Ammon's horn (tissue), 1 donor: ENCODE measurements at regions not wholly inside any gene's neighbourhood (a gene's known extent, or its start where the extent isn't known, plus 50 kb on each side); places are given as distances from the start of the nearest gene placed in this dataset.
A peak's percentile ranks its signal among the peaks of the same experiment; 100 is the strongest.

Experiments
- DNase-seq: peaks from one replicate; pipeline ENCODE4 v3.0.0-alpha.2; 2016; ENCODE audit warnings: low spot score

DNA sequence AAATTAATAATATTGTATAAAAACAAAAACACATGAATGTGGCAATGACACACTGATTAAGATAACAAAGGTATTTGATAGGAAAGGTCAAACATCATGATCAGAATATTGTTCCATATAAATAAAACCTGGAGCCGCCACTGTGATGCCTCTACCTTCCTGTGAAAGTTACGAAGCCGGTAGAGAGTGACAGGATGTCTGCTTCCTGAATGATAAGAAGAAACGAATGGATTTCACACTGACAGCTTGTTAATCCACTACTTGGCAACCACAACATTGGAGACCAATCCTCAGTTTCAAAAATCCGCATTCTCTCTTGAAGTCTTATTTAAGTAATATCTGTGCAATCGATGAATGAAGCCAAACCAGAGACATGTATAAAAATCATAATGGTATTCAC is 315.1 kb downstream of the HDGFL1 start:
- DNase-seq: no peak

DNA sequence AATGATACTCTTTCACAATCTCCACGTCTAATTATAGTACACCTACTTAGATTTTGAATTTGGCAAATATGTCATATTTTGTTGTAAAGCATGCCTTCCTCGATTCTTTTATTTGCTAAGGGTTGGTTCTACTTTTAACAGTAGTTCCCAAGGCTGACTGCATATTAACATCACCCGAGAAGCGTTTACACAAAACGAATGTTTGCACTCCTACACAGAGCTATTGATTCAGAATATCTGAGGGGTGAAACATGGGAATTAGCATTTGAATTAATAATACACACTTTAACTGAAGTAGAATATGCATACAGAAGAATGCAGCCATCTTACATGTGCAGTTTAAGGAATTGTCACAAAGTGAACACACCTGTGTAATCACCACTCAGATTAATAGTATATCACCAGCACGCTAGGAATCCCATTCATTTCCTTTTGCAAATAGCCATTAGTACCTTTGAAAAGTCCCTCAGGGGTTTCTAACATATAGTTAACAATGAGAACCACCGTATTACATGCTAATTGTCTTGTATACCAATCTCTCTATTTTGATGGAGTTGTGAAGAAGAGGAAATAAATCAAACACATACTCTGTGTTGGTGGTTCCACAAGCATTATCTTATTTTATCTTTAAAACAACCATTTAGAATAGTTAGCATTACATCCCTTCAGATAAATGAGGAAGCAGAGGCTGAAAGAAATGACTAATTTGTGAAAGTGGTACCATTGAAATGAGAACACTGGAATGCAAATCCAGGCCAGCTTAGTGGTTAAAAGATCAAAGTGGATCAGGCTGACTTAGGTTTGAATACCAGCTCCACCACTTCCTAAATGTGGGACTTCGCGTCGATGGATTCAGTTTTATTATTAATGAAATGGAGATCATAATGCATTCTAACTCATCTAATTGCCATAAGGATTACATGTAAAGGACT is 317.6 kb downstream of the HDGFL1 start:
- no peak for DNase-seq

DNA sequence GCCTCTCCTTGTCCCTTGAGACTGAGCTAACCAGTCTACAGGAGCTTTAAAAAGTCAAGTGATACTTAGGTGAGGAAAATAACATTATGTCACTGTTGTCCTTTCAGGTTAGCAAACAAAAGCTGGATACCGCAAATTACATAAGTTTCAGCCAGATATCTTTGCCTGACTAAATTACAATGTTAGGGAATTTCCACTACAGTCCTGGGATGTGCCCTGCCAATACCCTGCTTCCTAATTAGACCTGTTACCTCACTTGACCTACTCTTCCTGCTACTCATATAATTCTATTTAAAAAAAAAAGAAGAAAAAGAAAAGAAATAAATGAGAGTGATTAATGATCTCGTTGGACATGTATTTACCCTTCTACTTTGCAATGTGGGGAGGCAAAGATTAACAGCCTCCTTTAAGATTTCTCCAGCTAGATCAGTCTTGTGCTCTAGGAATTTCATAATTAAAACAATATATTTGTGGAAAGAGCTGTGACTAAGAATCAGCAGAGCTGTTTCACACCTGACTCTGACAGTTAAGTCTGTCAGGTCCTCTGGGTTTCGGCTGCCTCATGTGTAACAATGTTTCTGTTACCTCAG is 318.9 kb downstream of the HDGFL1 start:
- no peak for DNase-seq

DNA sequence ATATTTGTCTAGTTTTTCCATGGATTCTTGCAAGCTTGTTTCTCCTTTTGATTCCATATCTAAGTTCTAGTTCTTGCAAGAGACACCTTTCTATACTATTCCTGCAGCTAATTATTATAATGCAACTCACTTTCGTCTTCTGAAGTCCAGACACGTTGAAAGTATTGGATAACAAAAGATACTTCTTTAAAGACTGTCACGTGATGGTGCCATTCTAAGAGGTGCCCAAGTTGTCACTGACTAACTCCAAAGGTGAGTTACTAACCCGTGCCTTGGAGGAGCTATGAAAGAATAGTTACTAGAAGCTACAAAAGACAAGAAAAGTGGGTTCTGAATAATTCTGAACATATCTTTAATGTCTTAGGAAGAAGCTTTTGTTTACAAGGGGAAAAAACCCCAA is 322.6 kb downstream of the HDGFL1 start:
- no peak for DNase-seq

DNA sequence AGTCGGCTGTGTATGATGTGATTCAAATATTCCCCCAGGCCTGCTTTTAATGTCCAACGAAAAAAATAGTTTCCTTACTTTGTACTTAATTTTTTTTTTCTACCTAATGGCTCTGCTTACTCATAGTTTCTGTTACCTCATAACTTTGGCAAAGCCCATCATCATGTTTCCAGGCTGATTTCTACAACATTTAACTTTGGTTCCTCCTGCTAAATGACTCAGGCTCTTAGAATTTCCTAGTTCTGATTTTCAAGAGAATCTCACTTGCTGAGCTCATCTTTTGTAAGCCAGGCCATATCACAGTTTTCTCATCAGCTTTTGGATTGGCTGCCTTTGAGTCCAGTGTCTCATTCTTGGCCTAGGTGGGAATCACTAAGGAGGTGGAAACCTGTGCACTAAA is 323.1 kb downstream of the HDGFL1 start:
- no peak for DNase-seq

DNA sequence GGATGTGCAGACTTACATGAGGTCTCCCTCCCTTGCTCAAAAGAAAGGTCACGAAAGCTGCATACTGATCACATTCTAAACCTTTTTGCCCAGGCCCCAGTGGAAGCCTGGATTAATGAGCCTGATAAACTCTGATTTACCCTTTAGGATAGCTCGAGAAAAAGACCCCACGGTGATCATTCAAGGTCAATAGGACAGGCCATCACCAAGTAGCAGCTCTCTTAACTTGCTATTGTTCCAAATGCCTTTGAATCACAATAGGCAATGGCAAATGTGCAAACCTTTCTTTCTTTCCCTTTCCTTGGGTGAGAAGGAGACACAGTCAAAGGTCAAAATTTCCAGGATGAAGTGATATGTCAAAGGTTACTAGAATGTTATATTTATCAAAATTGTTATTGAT is 327.3 kb downstream of the HDGFL1 start:
- no peak for DNase-seq

DNA sequence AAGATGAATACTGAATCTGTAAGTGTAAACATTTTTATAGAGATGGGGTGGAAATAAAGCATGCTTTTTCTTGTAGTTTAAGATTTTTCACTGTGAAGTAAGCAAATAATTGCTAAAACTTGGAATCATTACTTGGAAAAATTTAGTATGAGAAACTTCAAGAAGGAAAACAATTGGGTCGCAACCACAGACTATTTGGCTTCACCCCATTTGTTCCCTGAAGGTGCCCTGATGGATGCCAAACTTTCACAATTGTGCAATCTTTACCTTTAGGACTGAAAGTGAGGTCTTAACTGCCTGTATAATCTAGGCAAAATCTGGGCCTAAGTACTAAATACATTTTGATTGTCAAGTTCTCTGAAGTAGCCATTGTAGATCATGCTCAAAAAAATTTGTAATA is 330.1 kb downstream of the HDGFL1 start:
- no peak for DNase-seq

DNA sequence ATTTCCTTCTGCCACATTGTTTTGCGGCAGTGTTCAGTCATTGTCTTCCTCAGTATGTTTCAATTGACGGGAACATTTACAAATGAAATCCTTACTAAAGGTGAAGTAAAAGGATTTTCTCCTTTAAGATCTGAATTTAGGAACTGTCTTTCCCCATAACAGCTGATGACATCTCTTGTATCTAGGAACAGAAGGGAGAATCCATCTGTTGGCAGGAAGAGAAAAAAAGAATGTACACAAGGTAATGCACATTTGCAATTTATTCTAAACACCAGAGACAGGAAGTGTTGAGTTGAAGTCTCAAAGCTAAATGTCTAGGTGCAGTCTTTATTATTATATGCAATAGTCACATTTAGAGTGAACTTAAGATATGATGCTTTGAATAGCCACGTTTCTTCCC is 334.5 kb downstream of the HDGFL1 start:
- DNase-seq: no peak

DNA sequence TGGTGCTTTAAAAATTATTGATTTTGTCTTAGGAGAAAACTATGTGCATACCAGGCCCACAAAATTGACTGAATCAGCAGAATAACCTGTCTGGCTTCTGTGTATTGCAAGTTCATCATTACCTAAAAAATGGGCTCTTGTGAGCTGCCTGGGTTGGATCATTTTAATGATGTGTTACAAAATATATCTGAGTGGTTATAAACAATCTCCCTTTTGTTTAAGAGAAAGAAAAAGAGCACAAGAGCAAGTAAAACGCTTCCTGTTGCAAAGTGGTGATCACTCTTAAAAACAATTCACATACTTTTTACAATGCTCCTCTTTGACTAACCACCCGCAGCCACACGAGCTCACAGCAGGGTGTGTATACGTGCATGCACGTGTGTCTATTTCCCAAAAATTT is 335.1 kb downstream of the HDGFL1 start:
- DNase-seq: no peak

DNA sequence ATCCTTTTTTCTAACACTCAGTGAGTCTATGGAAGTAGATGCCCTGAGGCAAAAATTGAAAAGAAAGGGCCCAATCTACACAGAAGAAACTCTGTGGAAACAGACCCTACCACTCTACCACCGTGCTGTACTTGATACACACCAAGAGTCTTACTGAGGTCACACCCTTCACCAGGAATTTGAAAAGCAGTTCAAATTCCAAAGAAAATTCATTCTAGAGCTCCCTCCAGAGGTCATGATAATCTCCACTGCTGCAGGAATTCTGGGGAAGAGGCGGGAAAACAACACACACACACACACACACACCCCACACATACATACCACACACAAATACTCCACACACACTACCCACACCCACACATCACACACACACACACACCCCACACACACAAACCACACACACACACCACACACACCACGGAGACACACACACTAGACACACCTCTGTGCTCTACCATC is 336.8 kb downstream of the HDGFL1 start:
- DNase-seq: no peak

DNA sequence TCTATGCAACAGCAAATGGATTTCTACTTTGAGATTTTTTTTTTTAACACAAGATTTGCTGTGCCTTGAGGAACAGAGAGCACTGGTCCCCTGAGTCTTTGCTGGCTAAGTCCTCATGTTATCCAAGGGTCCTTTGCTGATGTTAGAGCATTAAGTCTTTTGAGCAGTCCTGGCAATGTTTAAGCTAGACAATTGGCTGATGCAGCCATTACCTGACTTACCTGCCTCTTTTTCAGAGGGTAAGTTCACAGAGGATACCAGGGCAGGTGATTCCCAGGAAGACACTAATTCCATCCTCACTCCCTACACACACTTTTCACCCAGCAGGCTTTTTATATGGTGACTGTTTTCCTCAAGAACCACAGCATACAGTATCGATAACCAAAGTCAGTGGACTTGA is 337.7 kb downstream of the HDGFL1 start:
- DNase-seq: no peak

DNA sequence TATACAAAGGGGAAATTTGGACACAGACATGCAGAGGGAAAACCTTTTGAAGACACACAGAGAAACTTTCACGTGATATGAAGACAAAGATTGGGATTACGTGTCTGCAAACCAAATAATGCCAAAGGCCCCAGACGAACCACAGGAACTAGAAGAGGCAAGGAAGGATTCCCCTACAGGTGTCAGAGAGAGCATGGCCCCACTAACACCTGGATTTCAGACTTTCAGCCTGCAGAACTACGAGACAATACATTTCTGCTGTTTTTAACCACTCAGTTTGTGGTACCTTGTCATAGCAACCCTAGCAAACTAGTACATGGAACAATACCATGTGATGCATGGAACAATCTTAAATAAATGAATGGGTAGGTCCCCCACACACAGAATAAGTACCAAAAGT is 341.0 kb downstream of the HDGFL1 start:
- DNase-seq: no peak

DNA sequence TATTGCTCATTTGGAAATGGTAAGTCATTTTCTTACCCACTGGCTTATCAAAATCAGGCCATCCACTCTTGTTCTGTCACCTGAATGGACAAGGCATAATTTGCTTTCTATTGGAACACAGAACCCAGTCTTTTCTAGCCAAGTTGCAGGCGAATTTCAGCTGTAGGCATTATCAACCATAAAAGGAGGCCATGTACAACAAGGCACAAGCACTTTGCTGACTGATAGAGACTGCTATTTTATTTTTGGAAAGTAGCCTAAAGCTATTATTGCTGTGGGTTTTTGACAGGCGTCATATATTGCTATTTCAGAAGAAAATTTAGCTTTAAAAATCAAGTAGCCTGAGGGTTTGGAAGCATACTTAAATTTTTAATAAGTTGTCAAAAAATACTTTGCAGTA is 344.2 kb downstream of the HDGFL1 start:
- no peak for DNase-seq

DNA sequence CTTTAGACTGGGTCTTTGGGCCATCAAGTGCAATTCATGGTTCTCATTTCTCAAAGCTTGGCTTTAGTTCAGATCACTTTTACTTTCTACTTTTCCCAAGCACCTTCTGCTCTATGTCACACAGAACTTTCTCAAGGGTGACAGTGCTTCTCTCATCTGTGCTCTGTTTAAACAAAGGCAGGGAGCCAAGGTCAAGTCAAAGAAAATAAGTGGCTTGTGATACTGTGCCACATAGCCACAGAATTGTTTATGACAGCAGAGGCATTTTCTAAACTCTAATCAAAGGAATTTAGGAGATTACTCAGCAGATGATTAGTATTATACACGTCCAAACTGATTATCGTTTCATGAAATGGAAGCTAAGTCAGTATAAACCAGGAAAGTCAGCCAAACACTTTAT is 348.0 kb downstream of the HDGFL1 start:
- no peak for DNase-seq

DNA sequence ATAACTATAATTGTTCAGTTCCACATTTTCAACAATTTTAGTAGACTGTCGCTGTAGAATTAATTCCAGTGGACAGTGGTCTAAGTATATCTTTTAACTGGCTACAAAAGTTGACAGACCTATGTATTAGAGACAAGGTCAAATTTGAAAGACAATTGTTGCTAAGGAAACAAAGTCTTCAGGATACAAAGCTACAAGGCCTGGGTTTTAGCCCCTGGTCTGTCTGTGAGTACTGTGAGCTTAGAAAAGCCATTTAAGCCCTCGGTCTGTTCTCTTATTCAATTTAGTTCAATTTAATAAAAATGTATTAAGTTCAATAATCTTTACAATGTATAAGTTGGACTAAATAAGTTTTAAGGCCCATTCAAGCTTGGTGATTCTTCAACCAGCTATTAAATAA is 352.5 kb downstream of the HDGFL1 start:
- DNase-seq: no peak

DNA sequence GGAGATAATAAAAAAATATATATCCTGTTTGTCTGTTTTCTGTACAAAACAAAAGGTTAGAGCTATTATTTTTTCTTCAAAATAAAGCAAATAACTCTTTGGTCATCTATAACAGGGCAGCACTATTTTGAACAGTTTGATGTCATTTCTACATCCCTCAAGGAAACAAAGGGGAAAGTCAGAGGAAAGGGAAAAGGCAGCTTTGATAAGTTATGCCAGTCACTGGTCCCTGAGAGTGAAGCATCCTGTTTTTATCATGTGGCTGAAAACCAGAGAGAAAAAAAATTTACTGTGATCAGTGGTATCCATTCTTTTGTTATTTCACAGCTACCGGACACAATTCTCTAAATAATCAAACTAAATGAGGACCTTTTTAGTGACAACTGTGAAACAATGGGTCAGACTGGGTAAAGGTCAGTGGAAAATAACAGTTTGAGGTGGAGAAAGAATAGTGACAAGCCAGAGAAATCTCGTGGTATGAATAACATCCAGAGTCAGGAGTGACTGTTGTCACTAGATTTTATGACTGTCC is 356.0 kb downstream of the HDGFL1 start:
- no peak for DNase-seq

DNA sequence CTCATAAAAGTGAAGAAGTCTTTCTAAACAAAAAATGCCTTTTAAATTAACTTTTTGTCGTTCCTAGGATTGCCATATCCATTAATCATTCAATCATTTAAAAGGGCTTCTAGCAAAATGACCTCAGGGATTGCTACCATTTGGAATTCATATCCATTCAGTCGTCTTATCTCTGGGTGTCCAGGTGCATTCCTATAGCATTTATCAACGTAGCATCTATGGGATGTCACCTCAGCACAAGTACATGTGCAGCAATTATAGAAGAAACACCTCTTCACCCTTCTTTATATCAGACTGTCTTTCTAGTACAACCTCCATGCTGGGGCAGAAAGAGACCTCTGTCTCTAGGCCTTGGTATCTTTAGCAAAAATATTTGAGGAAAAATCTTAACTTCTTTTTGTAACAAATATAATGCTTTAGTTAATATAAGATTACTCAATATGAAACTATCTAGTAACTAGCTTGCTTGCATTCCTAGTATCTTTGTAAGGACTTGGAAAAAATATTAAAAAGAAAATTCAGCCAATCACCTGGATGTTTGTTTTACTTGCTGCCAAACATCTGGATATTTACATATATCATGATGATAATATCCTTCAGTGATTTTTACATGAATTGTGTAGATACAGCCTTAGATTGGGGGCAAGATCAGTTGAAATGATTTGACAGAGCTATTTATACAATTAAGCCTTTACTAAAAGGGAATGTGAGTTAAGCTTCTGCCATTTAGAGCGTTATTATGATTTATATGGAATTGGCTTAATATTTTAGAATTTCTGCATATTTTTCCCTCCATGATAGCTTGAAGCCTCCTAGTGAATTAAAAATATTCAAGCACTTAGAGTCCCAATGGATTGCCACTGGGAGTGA is 356.8 kb downstream of the HDGFL1 start:
- DNase-seq: no peak

DNA sequence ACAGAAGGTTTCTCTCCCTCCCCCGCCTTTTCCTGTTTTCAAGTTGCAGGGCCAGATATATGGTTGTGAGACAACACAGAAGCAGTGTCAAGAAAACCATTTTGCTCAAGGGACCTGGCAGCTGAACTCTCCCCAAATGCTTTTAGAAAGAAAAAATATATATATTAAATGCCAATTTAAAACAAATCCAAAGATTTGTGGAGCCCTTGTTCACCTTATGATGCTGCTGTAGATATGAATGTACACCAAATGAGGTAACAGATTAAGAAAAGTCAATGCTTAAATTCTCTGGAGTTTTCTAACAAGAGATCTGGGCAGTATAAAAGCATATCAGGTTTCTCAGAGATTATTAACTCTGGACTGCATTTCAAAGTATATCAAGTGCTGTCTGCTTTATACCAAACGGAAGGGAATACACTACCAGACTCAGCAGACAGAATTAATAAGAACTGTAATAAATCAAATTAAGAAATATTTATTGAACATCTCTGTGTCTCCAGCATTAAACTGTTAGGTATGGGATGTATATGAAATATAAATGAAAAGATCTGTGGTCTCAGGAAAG is 357.5 kb downstream of the HDGFL1 start:
- peak; percentile 15 for DNase-seq

DNA sequence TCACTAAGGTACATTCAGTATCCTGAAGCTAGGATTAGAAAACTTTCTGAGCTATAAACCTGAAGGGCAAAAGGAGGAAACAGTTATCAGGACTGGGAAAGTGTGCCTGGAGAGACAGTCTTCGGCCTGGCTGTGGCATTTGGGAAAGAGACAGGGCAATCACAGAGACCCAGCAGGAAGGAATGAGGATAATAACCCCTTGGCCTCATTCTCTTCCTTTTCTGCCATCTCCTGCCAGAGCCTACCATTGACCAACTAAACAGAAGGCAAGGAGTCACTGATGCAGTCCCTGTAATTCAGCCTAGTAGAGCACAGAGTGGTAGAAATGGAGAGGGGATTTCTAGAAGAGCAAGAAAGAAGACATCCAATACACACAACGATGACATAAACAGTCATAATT is 359.4 kb downstream of the HDGFL1 start:
- DNase-seq: no peak

DNA sequence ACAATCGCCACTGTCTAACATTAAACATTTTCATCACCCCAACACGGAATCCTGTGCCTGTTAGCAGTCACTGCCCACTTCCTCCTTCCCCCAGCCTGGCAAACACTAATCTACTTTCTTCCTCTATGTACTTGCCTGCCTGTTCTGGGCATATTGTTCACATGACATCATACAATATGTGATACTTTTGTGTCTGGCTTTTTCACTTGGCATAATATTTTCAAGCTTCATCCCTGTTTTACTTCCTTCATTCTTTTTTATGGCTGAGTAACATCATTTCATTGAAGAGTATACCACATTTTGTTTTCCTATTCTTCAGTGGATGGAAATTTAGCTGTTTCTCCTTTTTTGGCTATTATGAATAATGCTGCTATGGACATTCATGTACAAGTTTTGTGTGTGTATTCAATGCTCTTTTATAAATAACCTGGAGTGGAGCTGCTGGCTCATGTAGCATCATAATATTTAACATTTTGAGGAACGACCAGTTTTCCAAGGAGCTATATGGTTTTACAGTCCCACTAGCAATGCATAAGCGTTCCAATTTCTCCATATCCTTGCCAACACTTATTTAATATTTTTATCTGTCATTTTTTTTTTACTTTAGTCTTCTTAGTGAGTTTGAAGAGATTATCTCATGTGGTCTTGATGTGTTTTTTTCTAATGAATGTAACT is 360.1 kb downstream of the HDGFL1 start:
- peak; percentile 14 for DNase-seq

DNA sequence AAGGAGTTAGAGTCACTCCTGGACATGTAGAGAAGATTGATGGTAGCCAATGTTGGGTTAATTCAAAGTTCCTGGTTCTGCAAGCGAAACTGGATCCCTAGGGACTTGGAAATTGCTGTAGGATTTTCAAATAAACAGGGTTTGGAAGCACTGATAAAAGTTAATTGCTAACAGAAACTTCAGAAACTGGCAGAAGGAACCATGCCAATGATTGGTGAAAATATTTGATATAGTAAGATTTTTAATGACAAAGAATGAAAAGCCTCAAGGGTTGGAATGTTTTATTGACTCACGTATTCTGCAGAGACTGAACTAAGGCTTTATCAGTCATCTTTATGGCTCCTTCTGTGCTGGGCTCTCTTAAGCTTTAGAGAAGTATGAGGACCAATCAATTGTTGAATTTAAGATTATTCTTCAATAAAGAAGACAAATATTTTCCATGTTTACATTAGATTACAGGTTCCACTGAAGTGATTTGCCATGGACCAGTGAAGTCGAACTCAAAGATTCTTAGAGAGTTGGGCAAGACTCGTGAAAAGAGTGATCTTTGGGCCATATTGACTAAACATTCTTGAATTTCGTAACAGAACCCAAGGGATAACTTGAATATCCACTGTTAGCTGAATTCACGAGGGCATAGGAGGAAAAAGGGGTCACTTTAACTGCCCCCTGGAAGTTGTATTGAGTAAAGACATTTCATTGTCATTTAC is 371.4 kb downstream of the HDGFL1 start:
- no peak for DNase-seq
